ENCODE measurements at regions not wholly inside any gene's neighbourhood (a gene's known extent, or its start where the extent isn't known, plus 50 kb on each side); places are given as distances from the start of the nearest gene placed in this dataset.

DNA sequence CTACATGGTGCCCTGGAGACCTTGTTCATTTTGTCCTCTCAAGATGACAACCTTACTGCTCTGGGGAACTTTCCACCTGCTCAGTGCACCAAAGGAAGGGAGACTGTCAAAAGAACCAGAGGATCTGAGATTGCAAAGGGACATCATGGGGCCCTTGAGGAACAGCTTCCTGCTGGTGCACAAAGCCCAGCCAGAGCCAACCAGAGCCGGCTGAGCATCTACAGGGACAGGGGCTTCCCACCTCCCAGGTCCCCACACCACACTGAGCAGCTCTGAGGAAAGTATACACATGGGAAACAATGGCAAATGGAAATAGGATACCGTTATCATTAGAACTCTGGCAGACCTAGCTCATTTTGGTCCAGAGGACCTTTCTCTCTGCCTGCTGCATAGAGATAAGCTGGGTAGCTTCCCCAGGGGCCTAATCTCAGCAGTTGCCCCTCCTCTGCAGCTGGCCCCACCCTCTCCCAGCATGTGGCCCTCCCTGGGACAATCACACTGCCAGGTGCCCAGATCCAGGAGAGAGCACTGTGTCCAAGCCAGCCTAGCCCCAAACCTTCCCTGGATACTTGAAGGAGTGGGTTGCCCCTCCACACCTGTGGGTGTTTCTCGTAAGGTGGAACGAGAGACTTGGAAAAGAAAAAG lies 123.4 kb upstream of the PRR20G start:
- TF ChIP-seq POLR2A (IDR thresholded peaks at IDR 0.05), result no peak
- TF ChIP-seq EP300 (IDR thresholded peaks at IDR 0.05), result no peak
- TF ChIP-seq, protein P1, sequence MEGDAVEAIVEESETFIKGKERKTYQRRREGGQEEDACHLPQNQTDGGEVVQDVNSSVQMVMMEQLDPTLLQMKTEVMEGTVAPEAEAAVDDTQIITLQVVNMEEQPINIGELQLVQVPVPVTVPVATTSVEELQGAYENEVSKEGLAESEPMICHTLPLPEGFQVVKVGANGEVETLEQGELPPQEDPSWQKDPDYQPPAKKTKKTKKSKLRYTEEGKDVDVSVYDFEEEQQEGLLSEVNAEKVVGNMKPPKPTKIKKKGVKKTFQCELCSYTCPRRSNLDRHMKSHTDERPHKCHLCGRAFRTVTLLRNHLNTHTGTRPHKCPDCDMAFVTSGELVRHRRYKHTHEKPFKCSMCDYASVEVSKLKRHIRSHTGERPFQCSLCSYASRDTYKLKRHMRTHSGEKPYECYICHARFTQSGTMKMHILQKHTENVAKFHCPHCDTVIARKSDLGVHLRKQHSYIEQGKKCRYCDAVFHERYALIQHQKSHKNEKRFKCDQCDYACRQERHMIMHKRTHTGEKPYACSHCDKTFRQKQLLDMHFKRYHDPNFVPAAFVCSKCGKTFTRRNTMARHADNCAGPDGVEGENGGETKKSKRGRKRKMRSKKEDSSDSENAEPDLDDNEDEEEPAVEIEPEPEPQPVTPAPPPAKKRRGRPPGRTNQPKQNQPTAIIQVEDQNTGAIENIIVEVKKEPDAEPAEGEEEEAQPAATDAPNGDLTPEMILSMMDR (IDR thresholded peaks at IDR 0.05), result no peak
- no peak for TF ChIP-seq POLR2AphosphoS5 (IDR thresholded peaks at IDR 0.05)

Data from gastroesophageal sphincter (tissue), 3 donors.